Adrenal gland (tissue), 9 donors: ENCODE measurements at regions not wholly inside any gene's neighbourhood (a gene's known extent, or its start where the extent isn't known, plus 50 kb on each side); places are given as distances from the start of the nearest gene placed in this dataset.

Source experiments
- DNase-seq, 7 donors: peaks; one replicate each; pipeline ENCODE4 v3.0.0-alpha.2; 2019 to 2020
- H3K27ac ChIP-seq, 5 donors: fragments of 200-600 bp; sonication (generic) in 4 of 5; 1 replicate in 3 of 5; 2 replicates in 2 of 5; pipeline versions ENCODE4 v1.5.1 to v1.8.0; 2016 to 2020; ENCODE audit warnings: mild to moderate bottlenecking in 1 of 5
- H3K27me3 ChIP-seq: fragments of 200-600 bp; 2 replicates; pipeline ENCODE4 v1.8.0; 2021
- H3K36me3 ChIP-seq, 2 donors: fragments of 200-600 bp; replicated peaks in 1 of 2; 1 replicate in 1 of 2; 2 replicates in 1 of 2; pipeline versions ENCODE4 v1.5.1 to v1.8.0; 2018 to 2022
- H3K4me1 ChIP-seq, 2 donors: fragments of 200-600 bp; replicated peaks in 1 of 2; 1 replicate in 1 of 2; 2 replicates in 1 of 2; pipeline versions ENCODE4 v1.5.1 to v1.8.0; 2018 to 2021
- H3K4me3 ChIP-seq, 4 donors: fragments of 200-600 bp; sonication (generic) in 3 of 4; one replicate each; pipeline ENCODE4 v1.5.1; 2016 to 2018
- H3K9me3 ChIP-seq, 3 donors: fragments of 200-600 bp; sonication (generic) in 1 of 3; replicated peaks in 1 of 3; 1 replicate in 2 of 3; 2 replicates in 1 of 3; pipeline versions ENCODE4 v1.5.1 to v1.8.0; 2016 to 2021
- CTCF ChIP-seq, 6 experiments: fragments of 450-650 bp in 4 of 6; fragments of 200-600 bp in 2 of 6; sonication (generic) in 1 of 6; IDR thresholded peaks; 1 replicate in 5 of 6; 2 replicates in 1 of 6; pipeline versions ENCODE4 v1.5.1 to v1.8.0; 2016 to 2021; ENCODE audit warnings: antibody characterized with exemption in 6 of 6, mild to moderate bottlenecking in 2 of 6, moderate library complexity in 1 of 6
- POLR2A ChIP-seq, 2 donors: fragments of 450-650 bp; IDR thresholded peaks; one replicate each; pipeline ENCODE4 v1.6.1; 2017; ENCODE audit warnings: antibody characterized with exemption in 2 of 2, mild to moderate bottlenecking in 2 of 2, moderate library complexity in 1 of 2
- WGBS, 4 donors: extraction: QIAGEN DNeasy Blood & Tissue Kit in 2 of 4; methylation state at CpG; one replicate each; pipeline versions ENCODE4 v1.1.5 to v1.1.7; 2013 to 2017; 5-methylcytosine and 5-hydroxymethylcytosine counted together
- intact Hi-C, 2 donors: fragments of 100-400 bp; cut with DNase I; formaldehyde crosslinking; loops; one replicate each; pipeline versions ENCODE4 v1.14.1 to v1.15.0; 2022 to 2023
- donor health status: healthy with polysubstance abuse.
- donor health status: Bipolar disorder and iron deficiency.
- donor health status: DM: yes; HTN: yes; CAD: no.
- donor health status: DM: no; HTN: no; CAD: no.
- donor health status: DM: no; HTN: no; CAD: no.

GRCh38 chr6:115832786-115833185, 227.9 kb downstream of the FRK start:
- H3K27me3 ChIP-seq = no peaks in the 10 kb centered on the region
- no peaks in the 10 kb centered on the region for H3K9me3 ChIP-seq
- DNase-seq = no peak
- TF ChIP-seq POLR2A (IDR thresholded peaks at IDR 0.05) (no peak), CTCF (IDR thresholded peaks at IDR 0.05) (no peak)
- no peaks in the 10 kb centered on the region for H3K4me1 ChIP-seq
- H3K36me3 ChIP-seq = no peaks in the 10 kb centered on the region
- H3K4me3 ChIP-seq = no peak overlapping the region
- H3K27ac ChIP-seq = no peak overlapping the region
- intact Hi-C loops = no loop called here
- 18 to 47% (median 35%) methylated on average over 1 of the region's 1 CpG for WGBS, 4 donors

GRCh38 chr6:115832186-115832585, 228.5 kb downstream of the FRK start:
- Histone ChIP-seq H3K9me3 (no peaks in the 10 kb centered on the region), H3K27me3 (no peaks in the 10 kb centered on the region), H3K36me3 (no peaks in the 10 kb centered on the region), H3K27ac (no peak overlapping the region), H3K4me3 (no peak overlapping the region), H3K4me1 (no peaks in the 10 kb centered on the region)
- intact Hi-C loops = no loop called here
- WGBS, 4 donors = 78 to 91% (median 91%) methylated on average over 1 of the region's 1 CpG
- no peak for TF ChIP-seq POLR2A (IDR thresholded peaks at IDR 0.05)
- no peak for TF ChIP-seq CTCF (IDR thresholded peaks at IDR 0.05)
- DNase-seq = no peak

GRCh38 chr6:115830895-115831294, 229.8 kb downstream of the FRK start:
- Histone ChIP-seq H3K9me3 (no peaks in the 10 kb centered on the region), H3K27me3 (no peaks in the 10 kb centered on the region), H3K27ac (no peak overlapping the region), H3K4me3 (no peak overlapping the region), H3K36me3 (no peaks in the 10 kb centered on the region), H3K4me1 (no peaks in the 10 kb centered on the region)
- 40 to 58% (median 51%) methylated on average over 2 of the region's 2 CpGs for WGBS, 4 donors
- intact Hi-C loops = no loop called here
- TF ChIP-seq POLR2A (IDR thresholded peaks at IDR 0.05) (no peak), CTCF (IDR thresholded peaks at IDR 0.05) (no peak)
- no peak for DNase-seq

GRCh38 chr6:115821798-115822197, 238.9 kb downstream of the FRK start:
- H3K27me3 ChIP-seq = no peaks in the 10 kb centered on the region
- no peak overlapping the region for H3K27ac ChIP-seq
- TF ChIP-seq CTCF (IDR thresholded peaks at IDR 0.05) (no peak), POLR2A (IDR thresholded peaks at IDR 0.05) (no peak)
- H3K36me3 ChIP-seq = no peaks in the 10 kb centered on the region
- intact Hi-C loops = no loop called here
- DNase-seq = no peak
- H3K4me3 ChIP-seq = no peak overlapping the region
- H3K9me3 ChIP-seq = no peaks in the 10 kb centered on the region
- no peaks in the 10 kb centered on the region for H3K4me1 ChIP-seq
- WGBS, 4 donors = 69 to 97% (median 95%) methylated on average over 2 of the region's 2 CpGs
